ENCODE measurements at regions not wholly inside any gene's neighbourhood (a gene's known extent, or its start where the extent isn't known, plus 50 kb on each side); places are given as distances from the start of the nearest gene placed in this dataset.

DNA sequence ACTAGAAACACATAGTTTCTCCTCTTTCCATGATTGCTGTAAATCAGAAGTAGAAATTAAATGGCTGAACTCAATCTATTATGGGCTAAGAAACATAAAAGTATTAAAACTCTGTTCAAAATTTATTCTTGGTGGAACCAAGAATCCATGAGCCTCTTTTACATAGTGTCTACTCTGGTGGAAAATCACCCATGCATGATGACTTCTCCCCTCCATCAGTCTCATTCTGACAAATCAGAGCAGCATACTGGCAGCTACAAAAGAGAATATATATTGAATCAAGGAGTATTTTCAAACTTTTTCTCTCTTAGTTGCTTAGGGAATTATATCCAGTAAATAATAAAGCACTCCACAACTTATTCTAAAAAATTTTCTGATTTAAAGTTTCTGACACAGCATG is 536.9 kb upstream of the CCDC54 start:
- no peak for TF ChIP-seq CTCF (IDR thresholded peaks at IDR 0.05)
- TF ChIP-seq POLR2AphosphoS5 (IDR thresholded peaks at IDR 0.05), result no peak

All from transverse colon (tissue), 4 donors.